GM06990 (cell line): ENCODE measurements at regions not wholly inside any gene's neighbourhood (a gene's known extent, or its start where the extent isn't known, plus 50 kb on each side); places are given as distances from the start of the nearest gene placed in this dataset.

Experiments used
- DNase-seq: peaks from one replicate; pipeline ENCODE4 v3.0.0-alpha.2; 2011; ENCODE audit not compliant: insufficient read length; ENCODE audit errors: extremely low read depth
- H3K27me3 ChIP-seq: replicated peaks from 2 replicates; pipeline ENCODE4 v1.6.0; 2011; ENCODE audit warnings: low read length; ENCODE audit not compliant: control insufficient read depth, insufficient read depth
- H3K36me3 ChIP-seq: 2 replicates; pipeline ENCODE4 v1.5.1; 2011; ENCODE audit warnings: low read length; ENCODE audit not compliant: control insufficient read depth, insufficient read depth
- H3K4me3 ChIP-seq: replicated peaks from 2 replicates; pipeline ENCODE4 v1.5.1; 2011; ENCODE audit warnings: low read depth, mild to moderate bottlenecking, control low read depth, low read length
- TF ChIP-seq, protein P1 (sequence below): IDR thresholded peaks from 2 replicates; pipeline ENCODE4 v1.5.1; 2011; ENCODE audit warnings: low read length, control low read depth, mild to moderate bottlenecking, inconsistent platforms; ENCODE audit not compliant: insufficient read depth, poor library complexity, severe bottlenecking

DNA sequence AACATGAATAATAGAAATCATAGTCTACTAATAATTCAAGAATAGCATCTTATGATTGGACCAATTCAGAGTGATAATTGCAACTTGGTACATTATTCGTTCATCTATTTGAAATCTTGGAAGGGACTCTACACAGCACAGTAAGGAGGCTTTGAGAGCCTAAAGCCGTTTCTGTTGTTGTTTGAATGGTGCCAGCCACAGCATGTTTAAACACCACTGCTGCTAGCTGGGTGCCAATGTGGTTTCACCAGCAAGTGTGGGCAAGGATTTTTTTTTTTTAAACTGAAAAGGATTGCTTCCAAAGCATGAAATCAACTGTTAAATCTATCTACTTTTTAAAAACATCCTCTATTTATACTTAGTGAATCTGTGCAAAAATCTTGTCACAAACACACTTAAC, 253.9 kb upstream of the MAP3K1 start:
- no peak for DNase-seq
- H3K36me3 ChIP-seq = no peaks in the 10 kb centered on the region
- no peaks in the 10 kb centered on the region; the same call in 1 of the 2 replicates for H3K27me3 ChIP-seq
- H3K4me3 ChIP-seq = no peak overlapping the region
- TF ChIP-seq, protein P1, sequence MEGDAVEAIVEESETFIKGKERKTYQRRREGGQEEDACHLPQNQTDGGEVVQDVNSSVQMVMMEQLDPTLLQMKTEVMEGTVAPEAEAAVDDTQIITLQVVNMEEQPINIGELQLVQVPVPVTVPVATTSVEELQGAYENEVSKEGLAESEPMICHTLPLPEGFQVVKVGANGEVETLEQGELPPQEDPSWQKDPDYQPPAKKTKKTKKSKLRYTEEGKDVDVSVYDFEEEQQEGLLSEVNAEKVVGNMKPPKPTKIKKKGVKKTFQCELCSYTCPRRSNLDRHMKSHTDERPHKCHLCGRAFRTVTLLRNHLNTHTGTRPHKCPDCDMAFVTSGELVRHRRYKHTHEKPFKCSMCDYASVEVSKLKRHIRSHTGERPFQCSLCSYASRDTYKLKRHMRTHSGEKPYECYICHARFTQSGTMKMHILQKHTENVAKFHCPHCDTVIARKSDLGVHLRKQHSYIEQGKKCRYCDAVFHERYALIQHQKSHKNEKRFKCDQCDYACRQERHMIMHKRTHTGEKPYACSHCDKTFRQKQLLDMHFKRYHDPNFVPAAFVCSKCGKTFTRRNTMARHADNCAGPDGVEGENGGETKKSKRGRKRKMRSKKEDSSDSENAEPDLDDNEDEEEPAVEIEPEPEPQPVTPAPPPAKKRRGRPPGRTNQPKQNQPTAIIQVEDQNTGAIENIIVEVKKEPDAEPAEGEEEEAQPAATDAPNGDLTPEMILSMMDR = no peak

DNA sequence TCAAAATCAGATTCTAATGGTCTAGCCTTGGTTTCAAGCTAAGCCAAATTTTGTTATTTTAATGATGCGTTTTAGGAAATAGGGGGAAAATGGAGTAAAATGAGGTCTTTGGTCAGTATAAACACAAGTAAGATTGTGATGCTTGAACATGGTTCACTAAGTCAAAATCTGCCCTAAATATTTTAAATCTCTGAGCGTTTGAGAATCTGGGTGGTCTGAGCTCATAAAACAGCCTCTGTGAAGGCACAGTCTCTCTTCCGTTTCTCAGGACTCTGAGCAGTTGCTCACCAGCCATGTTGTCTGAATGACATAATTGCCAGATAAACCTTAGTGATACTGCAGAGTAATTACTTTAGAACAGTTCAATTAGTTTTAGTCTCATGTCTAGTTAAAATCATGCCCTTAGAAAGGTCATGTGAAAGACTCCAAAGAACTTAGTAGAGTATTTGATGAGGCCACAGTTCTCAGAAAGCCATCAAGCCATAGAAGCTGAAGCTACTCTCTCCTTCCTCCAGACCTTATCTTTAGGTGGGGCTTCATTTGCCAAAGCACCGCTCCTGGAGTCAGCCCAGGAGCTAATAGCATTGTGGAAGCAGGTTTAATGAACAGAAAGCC, 257.1 kb upstream of the MAP3K1 start:
- TF ChIP-seq, protein P1 = no peak
- DNase-seq = no peak

DNA sequence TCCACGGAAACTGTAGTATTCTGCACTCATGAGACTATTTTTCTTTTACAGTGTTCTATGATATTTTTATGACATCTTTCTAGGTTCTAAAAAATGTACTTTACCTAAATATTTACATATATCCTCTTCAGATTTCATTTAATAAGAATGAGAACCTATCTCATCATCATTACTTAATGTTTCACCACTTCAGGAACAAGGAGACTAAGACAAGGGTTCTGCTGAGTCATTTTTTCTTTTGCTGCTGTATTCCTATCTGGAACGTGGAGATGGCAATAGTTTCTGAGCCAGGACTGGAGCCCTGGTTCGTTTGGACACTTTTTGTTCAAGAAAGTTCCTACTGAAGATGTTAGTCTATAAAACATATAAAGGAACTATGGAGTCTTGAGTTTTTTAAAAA, 258.2 kb upstream of the MAP3K1 start:
- Histone ChIP-seq H3K4me3 (no peak overlapping the region), H3K36me3 (no peaks in the 10 kb centered on the region), H3K27me3 (no peaks in the 10 kb centered on the region; the same call in none of the 2 replicates)
- TF ChIP-seq, protein P1 = no peak
- DNase-seq = no peak

More for the DNA sequence above, 257.1 kb upstream of the MAP3K1 start:
- Histone ChIP-seq H3K4me3 (no peak overlapping the region), H3K36me3 (no peaks in the 10 kb centered on the region), H3K27me3 (no peaks in the 10 kb centered on the region; the same call in none of the 2 replicates)

DNA sequence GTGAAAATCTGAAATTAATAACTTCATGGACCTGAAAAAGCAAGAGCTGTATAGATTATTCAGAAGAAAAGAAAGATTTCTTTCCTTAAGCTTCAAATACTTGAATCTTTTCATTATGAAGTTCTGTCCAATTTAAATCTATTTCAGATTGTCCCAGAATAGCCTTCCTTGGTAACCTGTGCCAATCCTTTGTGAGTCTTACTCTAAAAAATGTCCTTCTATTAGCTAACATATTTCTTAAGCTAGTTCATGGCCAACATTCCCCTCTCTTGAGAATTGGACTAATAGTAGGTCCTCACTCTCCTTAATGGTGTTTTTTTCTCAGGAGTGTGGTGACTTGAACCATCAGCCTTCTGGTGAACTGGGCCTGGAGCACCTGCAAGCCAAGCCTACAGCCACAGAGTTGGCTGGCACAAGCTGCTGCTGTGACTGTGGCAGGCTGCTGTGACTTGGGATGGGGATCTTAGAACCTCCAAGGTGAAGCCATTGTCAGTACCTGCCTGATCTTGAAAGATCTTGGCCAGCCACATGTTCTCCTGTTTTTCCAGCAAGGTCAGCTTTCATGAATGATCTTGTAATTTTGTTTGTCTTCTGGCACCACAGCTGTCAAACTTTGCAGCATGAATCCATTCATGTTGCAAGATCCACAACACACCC, 262.6 kb upstream of the MAP3K1 start:
- H3K36me3 ChIP-seq = no peaks in the 10 kb centered on the region
- no peak for DNase-seq
- H3K4me3 ChIP-seq = no peak overlapping the region
- no peaks in the 10 kb centered on the region; the same call in 1 of the 2 replicates for H3K27me3 ChIP-seq
- TF ChIP-seq, protein P1 = no peak

DNA sequence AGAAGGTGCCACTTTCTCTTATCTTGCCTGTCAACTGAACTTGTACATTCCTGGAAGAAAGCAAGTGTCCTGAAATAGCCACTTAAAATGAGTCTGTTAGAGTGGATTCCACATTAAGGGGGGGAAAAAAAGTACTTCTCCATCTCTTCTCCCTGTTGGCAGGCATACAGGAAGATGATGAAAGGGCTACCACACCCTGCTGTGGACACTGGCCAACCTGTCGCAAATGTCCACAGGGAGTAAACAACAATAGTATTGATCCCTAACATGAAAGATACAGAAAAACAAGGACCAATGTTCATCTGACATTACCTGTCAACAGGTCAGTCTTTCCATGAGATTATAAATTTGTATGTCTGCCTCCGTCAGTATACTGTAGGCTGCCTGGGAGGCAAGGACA, 265.1 kb upstream of the MAP3K1 start:
- no peaks in the 10 kb centered on the region; the same call in 1 of the 2 replicates for H3K27me3 ChIP-seq
- H3K36me3 ChIP-seq = no peaks in the 10 kb centered on the region
- no peak overlapping the region for H3K4me3 ChIP-seq
- DNase-seq = no peak
- TF ChIP-seq, protein P1 = no peak
